H1 (cell line): ENCODE measurements at regions not wholly inside any gene's neighbourhood (a gene's known extent, or its start where the extent isn't known, plus 50 kb on each side); places are given as distances from the start of the nearest gene placed in this dataset.

Experiments used
- CTCF ChIA-PET: fragments of 300-600 bp; sonication (Branson Sonifier 250); formaldehyde crosslinking; loops from one replicate; lab custom pipeline; 2021; ENCODE audit not compliant: partially characterized antibody; lab: Charles Lee
- POLR2A ChIA-PET: fragments of 300-600 bp; sonication (Branson Sonifier 250); formaldehyde crosslinking; loops from one replicate; lab custom pipeline; 2021; ENCODE audit warnings: inconsistent platforms; ENCODE audit not compliant: partially characterized antibody; lab: Charles Lee
- DNase-seq, 2 experiments: peaks; one replicate each; pipeline versions ENCODE4 v3.0.0 to v3.0.0-alpha.2; 2010 to 2022; ENCODE audit warnings: low spot score in 2 of 2, low read depth in 1 of 2, mixed read lengths in 1 of 2
- FAIRE-seq: peaks from 2 replicates; lab custom pipeline; 2011; peaks lifted over from hg19 to GRCh38; lab: Jason Lieb, UNC
- H2AFZ ChIP-seq: 2 replicates; pipeline ENCODE4 v1.8.1; 2012; ENCODE audit warnings: low read length, inconsistent platforms
- H2AK5ac ChIP-seq: 2 replicates; pipeline ENCODE4 v1.6.1; 2013; ENCODE audit warnings: low read depth, low read length
- H2BK120ac ChIP-seq: replicated peaks from 2 replicates; pipeline ENCODE3; 2013; ENCODE audit warnings: low read depth, low read length, inconsistent platforms
- H2BK12ac ChIP-seq: 2 replicates; pipeline ENCODE4 v1.6.1; 2013; ENCODE audit warnings: low read depth, low read length
- H2BK15ac ChIP-seq: 2 replicates; pipeline ENCODE4 v1.6.1; 2013; ENCODE audit warnings: low read length
- H2BK20ac ChIP-seq: 2 replicates; pipeline ENCODE4 v1.6.1; 2013; ENCODE audit warnings: low read length
- H2BK5ac ChIP-seq: 2 replicates; pipeline ENCODE4 v1.6.1; 2013; ENCODE audit warnings: low read depth, low read length
- H3K14ac ChIP-seq: 2 replicates; pipeline ENCODE4 v1.6.1; 2013; ENCODE audit warnings: inconsistent platforms; ENCODE audit not compliant: insufficient read length
- H3K18ac ChIP-seq: 2 replicates; pipeline ENCODE4 v1.6.1; 2013; ENCODE audit warnings: low read length; ENCODE audit errors: extremely low read depth
- H3K23ac ChIP-seq: 2 replicates; pipeline ENCODE4 v1.6.1; 2013; ENCODE audit warnings: inconsistent platforms; ENCODE audit not compliant: insufficient read length
- H3K23me2 ChIP-seq: 2 replicates; pipeline ENCODE4 v1.6.1; 2013; ENCODE audit warnings: low read depth, low read length
- H3K27ac ChIP-seq: 2 replicates; pipeline ENCODE4 v1.6.1; 2011; ENCODE audit warnings: low read depth, low read length, inconsistent platforms
- H3K27me3 ChIP-seq, 4 experiments: replicated peaks in 1 of 4; 1 replicate in 1 of 4; 2 replicates in 3 of 4; pipeline versions ENCODE4 v1.6.1 to v1.8.1; 2011 to 2013; ENCODE audit warnings: low read length in 3 of 4, mild to moderate bottlenecking in 3 of 4, inconsistent platforms in 2 of 4, mixed read lengths in 2 of 4, moderate library complexity in 1 of 4; ENCODE audit not compliant: control insufficient read depth in 3 of 4, insufficient read depth in 3 of 4; ENCODE audit errors: extremely low read depth in 1 of 4
- H3K36me3 ChIP-seq, 4 experiments: 2 replicates each; pipeline versions ENCODE4 v1.6.1 to v1.8.1; 2011 to 2013; ENCODE audit warnings: mild to moderate bottlenecking in 4 of 4, low read length in 3 of 4, moderate library complexity in 2 of 4, control low read depth in 1 of 4, inconsistent platforms in 1 of 4; ENCODE audit not compliant: insufficient read depth in 4 of 4, control insufficient read depth in 2 of 4
- H3K4ac ChIP-seq: replicated peaks from 2 replicates; pipeline ENCODE3; 2013; ENCODE audit warnings: low read length, low read depth, mixed read lengths, inconsistent platforms; ENCODE audit not compliant: insufficient read length
- H3K4me1 ChIP-seq, 4 experiments: replicated peaks in 1 of 4; 1 replicate in 1 of 4; 2 replicates in 3 of 4; pipeline versions ENCODE4 v1.6.1 to v1.8.1; 2011 to 2013; ENCODE audit warnings: low read length in 3 of 4, inconsistent platforms in 2 of 4, mixed read lengths in 1 of 4; ENCODE audit not compliant: insufficient read depth in 4 of 4, control insufficient read depth in 3 of 4
- H3K4me2 ChIP-seq, 2 experiments: 2 replicates each; pipeline versions ENCODE4 v1.6.1 to v1.8.1; 2011 to 2013; ENCODE audit warnings: low read depth in 2 of 2, low read length in 2 of 2, control low read depth in 1 of 2, inconsistent platforms in 1 of 2, mild to moderate bottlenecking in 1 of 2; ENCODE audit not compliant: insufficient read depth in 1 of 2
- H3K4me3 ChIP-seq, 4 experiments: fragments of 200-600, 300-600 bp in 1 of 4; sonication (generic), shearing (Covaris generic), sonication (Bioruptor Twin) in 1 of 4; 2 replicates each; pipeline versions ENCODE4 v1.5.1 to v1.8.1; 2011 to 2016; ENCODE audit warnings: low read length in 4 of 4, low read depth in 3 of 4, control low read depth in 2 of 4, inconsistent platforms in 2 of 4, mild to moderate bottlenecking in 2 of 4, mixed read lengths in 1 of 4, moderate library complexity in 1 of 4; ENCODE audit not compliant: insufficient read depth in 2 of 4; ENCODE audit errors: extremely low read depth in 1 of 4
- H3K56ac ChIP-seq: replicated peaks from 2 replicates; pipeline ENCODE3; 2013; ENCODE audit warnings: low read depth, mild to moderate bottlenecking, mixed read lengths, low read length, inconsistent platforms; ENCODE audit not compliant: insufficient read length
- H3K79me1 ChIP-seq: 2 replicates; pipeline ENCODE4 v1.6.1; 2013; ENCODE audit warnings: low read depth, low read length, control low read depth
- H3K79me2 ChIP-seq, 2 experiments: 2 replicates each; pipeline versions ENCODE4 v1.6.1 to v1.8.1; 2012 to 2013; ENCODE audit warnings: low read length in 2 of 2, mild to moderate bottlenecking in 2 of 2, inconsistent platforms in 1 of 2; ENCODE audit not compliant: insufficient read depth in 2 of 2, control insufficient read depth in 1 of 2
- H3K9ac ChIP-seq, 4 experiments: replicated peaks in 1 of 4; 1 replicate in 1 of 4; 2 replicates in 3 of 4; pipeline versions ENCODE4 v1.6.1 to v1.8.1; 2011 to 2013; ENCODE audit warnings: low read depth in 3 of 4, low read length in 3 of 4, control low read depth in 2 of 4, mild to moderate bottlenecking in 2 of 4, moderate library complexity in 2 of 4, inconsistent platforms in 1 of 4; ENCODE audit errors: extremely low read depth in 1 of 4
- H3K9me3 ChIP-seq, 2 experiments: 2 replicates each; pipeline versions ENCODE4 v1.6.1 to v1.8.1; 2012 to 2013; ENCODE audit warnings: mild to moderate bottlenecking in 2 of 2, moderate library complexity in 2 of 2, control low read depth in 1 of 2, inconsistent platforms in 1 of 2, low read depth in 1 of 2, low read length in 1 of 2, mixed read lengths in 1 of 2; ENCODE audit not compliant: insufficient read depth in 2 of 2
- H4K20me1 ChIP-seq, 2 experiments: replicated peaks in 1 of 2; 2 replicates each; pipeline versions ENCODE3 to v1.8.1; 2011 to 2013; ENCODE audit warnings: inconsistent platforms in 2 of 2, low read length in 2 of 2, mild to moderate bottlenecking in 1 of 2; ENCODE audit not compliant: insufficient read depth in 2 of 2, control insufficient read depth in 1 of 2
- H4K5ac ChIP-seq: 2 replicates; pipeline ENCODE4 v1.6.1; 2013; ENCODE audit warnings: low read length, low read depth, mixed read lengths, inconsistent platforms; ENCODE audit not compliant: insufficient read length
- H4K8ac ChIP-seq: 2 replicates; pipeline ENCODE4 v1.8.0; 2013; ENCODE audit warnings: mild to moderate bottlenecking, moderate library complexity, low read length, inconsistent platforms; ENCODE audit not compliant: insufficient read depth; ENCODE audit errors: extremely low read depth
- H4K91ac ChIP-seq: replicated peaks from 2 replicates; pipeline ENCODE3; 2013; ENCODE audit warnings: low read length, mixed read lengths, inconsistent platforms; ENCODE audit not compliant: insufficient read length
- CHD7 ChIP-seq: fragments of 300-600 bp; sonication (generic); IDR thresholded peaks from 2 replicates; pipeline ENCODE4 v1.7.1; 2012; ENCODE audit warnings: low read length, moderate library complexity, mild to moderate bottlenecking, inconsistent platforms; ENCODE audit not compliant: insufficient replicate concordance
- CTBP2 ChIP-seq: IDR thresholded peaks from 2 replicates; pipeline ENCODE4 v1.7.0; 2011; ENCODE audit warnings: borderline replicate concordance, mild to moderate bottlenecking, moderate library complexity, mixed read lengths, low read length; ENCODE audit not compliant: insufficient read depth, insufficient read length

- Histone ChIP-seq H3K9ac (no peak overlapping the region), H3K23me2 (no peaks in the 10 kb centered on the region; the same call in 1 of the 2 replicates), H3K56ac (no peak overlapping the region), H3K4me2 (no peak overlapping the region), H3K18ac (no peak overlapping the region), H3K36me3 (no peaks in the 10 kb centered on the region), H2BK120ac (no peak overlapping the region), H3K79me2 (no peaks in the 10 kb centered on the region), H3K27ac (no peak overlapping the region), H3K23ac (no peak overlapping the region), H2AFZ (no peak overlapping the region), H3K27me3 (no peaks in the 10 kb centered on the region), H4K5ac (no peak overlapping the region), H4K20me1 (no peaks in the 10 kb centered on the region), H3K9me3 (no peaks in the 10 kb centered on the region), H2BK5ac (no peak overlapping the region), H4K8ac (no peak overlapping the region), H2BK15ac (no peak overlapping the region), H3K14ac (no peak overlapping the region), H2BK12ac (no peak overlapping the region), H4K91ac (no peak overlapping the region), H3K4me1 (no peaks in the 10 kb centered on the region), H3K4ac (no peak overlapping the region), H3K79me1 (no peaks in the 10 kb centered on the region), H3K4me3 (no peak overlapping the region), H2BK20ac (no peak overlapping the region), H2AK5ac (no peak overlapping the region)
- CTCF ChIA-PET: no interaction called here
- FAIRE-seq: no peak
- POLR2A ChIA-PET: no interaction called here
- DNase-seq: no peak
- no peak for TF ChIP-seq CTBP2
- TF ChIP-seq CHD7: no peak
Observed at GRCh38 chr6:139988685-139989084, 614.2 kb upstream of the CITED2 start.
